Fibroblast of skin of left biceps (primary cell): ENCODE measurements at regions not wholly inside any gene's neighbourhood (a gene's known extent, or its start where the extent isn't known, plus 50 kb on each side); places are given as distances from the start of the nearest gene placed in this dataset.
A peak's percentile ranks its signal among the peaks of the same experiment; 100 is the strongest.

ENCODE experiments used
- DNase-seq, 2 experiments: peaks; one replicate each; pipeline ENCODE4 v3.0.0-alpha.2; 2013; ENCODE audit warnings: low read depth in 2 of 2

- no peak for DNase-seq
Measured at GRCh38 chr3:115523458-115523857, 99.9 kb upstream of the GAP43 start.

GRCh38 chr3:115524549-115524948, 98.8 kb upstream of the GAP43 start:
- DNase-seq: no peak

GRCh38 chr3:115525731-115526130, 97.6 kb upstream of the GAP43 start:
- DNase-seq: no peak

GRCh38 chr3:115533218-115533617, 90.1 kb upstream of the GAP43 start:
- no peak for DNase-seq

- DNase-seq: no peak
Measured at GRCh38 chr3:115536171-115536570, 87.1 kb upstream of the GAP43 start.

- no peak for DNase-seq
Measured at GRCh38 chr3:115537669-115538068, 85.6 kb upstream of the GAP43 start.

GRCh38 chr3:115547207-115547606, 76.1 kb upstream of the GAP43 start:
- no peak for DNase-seq

GRCh38 chr3:115548611-115549010, 74.7 kb upstream of the GAP43 start:
- DNase-seq: no peak

GRCh38 chr3:115549071-115549470, 74.2 kb upstream of the GAP43 start:
- DNase-seq: peak; percentile 19 to 38

GRCh38 chr3:115550285-115550761, 73.0 kb upstream of the GAP43 start:
- peak; percentile 47 to 48 for DNase-seq

- no peak for DNase-seq
Measured at GRCh38 chr3:115551016-115551415, 72.3 kb upstream of the GAP43 start.

- DNase-seq: no peak
Measured at GRCh38 chr3:115552007-115552406, 71.3 kb upstream of the GAP43 start.

- no peak for DNase-seq
Measured at GRCh38 chr3:115553796-115554486, 69.4 kb upstream of the GAP43 start.

- DNase-seq: no peak
Measured at GRCh38 chr3:115554487-115554807, 68.9 kb upstream of the GAP43 start.

GRCh38 chr3:115562636-115563267, 60.6 kb upstream of the GAP43 start:
- DNase-seq: no peak

- no peak for DNase-seq
Measured at GRCh38 chr3:115563984-115564383, 59.3 kb upstream of the GAP43 start.

GRCh38 chr3:115571413-115571812, 51.9 kb upstream of the GAP43 start:
- DNase-seq: no peak
